OCI-LY7 (cell line): ENCODE measurements at regions not wholly inside any gene's neighbourhood (a gene's known extent, or its start where the extent isn't known, plus 50 kb on each side); places are given as distances from the start of the nearest gene placed in this dataset.

ENCODE experiments used
- BruUV-seq: library from RNA; stranded (reverse); fragments of 400-500 nt; replicated peaks from 2 replicates; lab custom pipeline; 2021; lab: Mats Ljungman, UMichigan
- CTCF ChIA-PET: fragments of 300-600 bp; sonication (Branson Sonifier 250); formaldehyde crosslinking; loops from one replicate; lab custom pipeline; 2022; ENCODE audit warnings: antibody characterized with exemption; ENCODE audit not compliant: unreplicated experiment; lab: Charles Lee
- POLR2A ChIA-PET: fragments of 300-600 bp; sonication (Branson Sonifier 250); formaldehyde crosslinking; loops from one replicate; lab custom pipeline; 2022; ENCODE audit warnings: antibody characterized with exemption; lab: Charles Lee
- DNase-seq: peaks from one replicate; pipeline ENCODE4 v3.0.0-alpha.2; 2015; ENCODE audit warnings: low spot score
- H2AFZ ChIP-seq: fragments of 200-600 bp; sonication (generic), shearing (Covaris generic); 2 replicates; pipeline ENCODE4 v1.6.1; 2014; ENCODE audit warnings: mild to moderate bottlenecking, antibody characterized with exemption, low read length, moderate library complexity
- H3K27ac ChIP-seq: fragments of 200-600 bp; sonication (generic); 2 replicates; pipeline ENCODE4 v1.5.1; 2014; ENCODE audit warnings: mixed run types, low read depth, mild to moderate bottlenecking, moderate library complexity, low read length, inconsistent platforms; ENCODE audit not compliant: poor library complexity, severe bottlenecking
- H3K36me3 ChIP-seq: fragments of 200-600 bp; sonication (generic); 2 replicates; pipeline ENCODE4 v1.6.1; 2014; ENCODE audit warnings: mild to moderate bottlenecking, antibody characterized with exemption, low read length, moderate library complexity, mixed read lengths; ENCODE audit not compliant: insufficient read depth
- H3K4me1 ChIP-seq: fragments of 200-600 bp; sonication (generic); 2 replicates; pipeline ENCODE4 v1.5.1; 2014; ENCODE audit warnings: mild to moderate bottlenecking, low read length; ENCODE audit not compliant: insufficient read depth, poor library complexity, severe bottlenecking
- H3K4me2 ChIP-seq: fragments of 200-600 bp; sonication (generic); 2 replicates; pipeline ENCODE4 v1.6.1; 2014; ENCODE audit warnings: mild to moderate bottlenecking, low read length
- H3K4me3 ChIP-seq: fragments of 200-600 bp; sonication (generic); 2 replicates; pipeline ENCODE4 v1.5.1; 2014; ENCODE audit warnings: mild to moderate bottlenecking, low read depth, low read length; ENCODE audit not compliant: poor library complexity, severe bottlenecking
- H3K79me2 ChIP-seq: fragments of 200-600 bp; sonication (generic); 2 replicates; pipeline ENCODE4 v1.6.1; 2016; ENCODE audit warnings: low read depth, mild to moderate bottlenecking, low read length, moderate library complexity, mixed read lengths; ENCODE audit not compliant: insufficient read depth
- H3K9me2 ChIP-seq: fragments of 200-600 bp; sonication (generic); 2 replicates; pipeline ENCODE4 v1.6.1; 2016; ENCODE audit warnings: mild to moderate bottlenecking, low read length, mixed read lengths; ENCODE audit not compliant: insufficient read depth
- H3K9me3 ChIP-seq: fragments of 200-600 bp; sonication (generic); 2 replicates; pipeline ENCODE4 v1.6.1; 2014; ENCODE audit warnings: mild to moderate bottlenecking, mixed run types, low read length, mixed read lengths
- H4K20me1 ChIP-seq: fragments of 200-600 bp; sonication (generic); 2 replicates; pipeline ENCODE4 v1.6.1; 2014; ENCODE audit warnings: mild to moderate bottlenecking, antibody characterized with exemption, low read length, moderate library complexity, mixed read lengths; ENCODE audit not compliant: insufficient read depth
- EZH2phosphoT487 ChIP-seq: fragments of 200-600 bp; sonication (generic); IDR thresholded peaks from 2 replicates; pipeline ENCODE4 v1.6.1; 2018; ENCODE audit warnings: low read depth, borderline replicate concordance, mild to moderate bottlenecking, mixed run types, antibody characterized with exemption, low read length, moderate library complexity, mixed read lengths
- intact Hi-C: fragments of 100-400 bp; cut with micrococcal nuclease; formaldehyde crosslinking; loops from one replicate; pipeline ENCODE4 v1.10.0; 2022; ENCODE audit not compliant: unreplicated experiment
- TF ChIP-seq, protein P1 (sequence below): fragments of 200-600 bp; sonication (generic); conservative IDR thresholded peaks from 2 replicates; pipeline ENCODE4 v1.5.1; 2014; ENCODE audit warnings: mild to moderate bottlenecking, antibody characterized with exemption, low read length, moderate library complexity, mixed read lengths

- CTCF ChIA-PET = no interaction called here
- Histone ChIP-seq H3K4me2 (no peak overlapping the region), H4K20me1 (no peaks in the 10 kb centered on the region), H3K4me1 (no peaks in the 10 kb centered on the region), H2AFZ (no peak overlapping the region), H3K9me2 (no peaks in the 10 kb centered on the region), H3K9me3 (no peaks in the 10 kb centered on the region), H3K27ac (no peak overlapping the region), H3K36me3 (no peaks in the 10 kb centered on the region), H3K4me3 (no peak overlapping the region), H3K79me2 (no peaks in the 10 kb centered on the region)
- no TSS peak for BruUV-seq
- DNase-seq = no peak
- POLR2A ChIA-PET = no interaction called here
- intact Hi-C loops = no loop called here
- no peak for TF ChIP-seq EZH2phosphoT487
- TF ChIP-seq, protein P1, sequence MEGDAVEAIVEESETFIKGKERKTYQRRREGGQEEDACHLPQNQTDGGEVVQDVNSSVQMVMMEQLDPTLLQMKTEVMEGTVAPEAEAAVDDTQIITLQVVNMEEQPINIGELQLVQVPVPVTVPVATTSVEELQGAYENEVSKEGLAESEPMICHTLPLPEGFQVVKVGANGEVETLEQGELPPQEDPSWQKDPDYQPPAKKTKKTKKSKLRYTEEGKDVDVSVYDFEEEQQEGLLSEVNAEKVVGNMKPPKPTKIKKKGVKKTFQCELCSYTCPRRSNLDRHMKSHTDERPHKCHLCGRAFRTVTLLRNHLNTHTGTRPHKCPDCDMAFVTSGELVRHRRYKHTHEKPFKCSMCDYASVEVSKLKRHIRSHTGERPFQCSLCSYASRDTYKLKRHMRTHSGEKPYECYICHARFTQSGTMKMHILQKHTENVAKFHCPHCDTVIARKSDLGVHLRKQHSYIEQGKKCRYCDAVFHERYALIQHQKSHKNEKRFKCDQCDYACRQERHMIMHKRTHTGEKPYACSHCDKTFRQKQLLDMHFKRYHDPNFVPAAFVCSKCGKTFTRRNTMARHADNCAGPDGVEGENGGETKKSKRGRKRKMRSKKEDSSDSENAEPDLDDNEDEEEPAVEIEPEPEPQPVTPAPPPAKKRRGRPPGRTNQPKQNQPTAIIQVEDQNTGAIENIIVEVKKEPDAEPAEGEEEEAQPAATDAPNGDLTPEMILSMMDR = no peak
Measured at GRCh38 chr5:163293836-163294235, 143.6 kb upstream of the CCNG1 start.

DNA sequence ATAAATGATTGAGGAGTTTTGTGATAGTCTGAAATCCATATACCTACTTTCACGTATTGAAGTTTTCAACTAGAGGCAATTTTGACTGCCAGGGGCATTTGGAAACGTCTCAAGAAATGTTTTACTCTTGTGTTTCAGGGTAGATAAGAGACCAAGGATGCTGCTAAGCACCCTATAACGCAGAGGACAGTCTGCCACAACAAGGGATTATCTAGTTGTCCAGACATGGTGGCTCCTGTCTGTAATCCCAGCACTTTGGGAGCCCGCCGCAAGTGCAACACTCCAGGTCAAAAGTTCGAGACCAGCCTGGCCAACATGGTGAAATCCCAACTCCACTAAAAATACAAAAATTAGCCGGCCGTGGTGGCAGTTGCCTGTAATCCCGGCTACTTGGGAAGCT is 133.7 kb upstream of the CCNG1 start:
- Histone ChIP-seq H3K36me3 (no peaks in the 10 kb centered on the region), H3K9me2 (no peaks in the 10 kb centered on the region), H3K4me3 (no peak overlapping the region), H3K9me3 (no peaks in the 10 kb centered on the region), H3K4me2 (no peak overlapping the region), H3K79me2 (no peaks in the 10 kb centered on the region), H3K27ac (no peak overlapping the region), H3K4me1 (no peaks in the 10 kb centered on the region), H2AFZ (no peak overlapping the region), H4K20me1 (no peaks in the 10 kb centered on the region)
- intact Hi-C loops = no loop called here
- no TSS peak for BruUV-seq
- DNase-seq = no peak
- CTCF ChIA-PET = no interaction called here
- no peak for TF ChIP-seq EZH2phosphoT487
- TF ChIP-seq, protein P1 = no peak
- POLR2A ChIA-PET = interaction anchor here (0.7 kb wide), 1 partner anchor 69 kb away, joined by 4 read pairs; no protein-coding TSS in a partner anchor

DNA sequence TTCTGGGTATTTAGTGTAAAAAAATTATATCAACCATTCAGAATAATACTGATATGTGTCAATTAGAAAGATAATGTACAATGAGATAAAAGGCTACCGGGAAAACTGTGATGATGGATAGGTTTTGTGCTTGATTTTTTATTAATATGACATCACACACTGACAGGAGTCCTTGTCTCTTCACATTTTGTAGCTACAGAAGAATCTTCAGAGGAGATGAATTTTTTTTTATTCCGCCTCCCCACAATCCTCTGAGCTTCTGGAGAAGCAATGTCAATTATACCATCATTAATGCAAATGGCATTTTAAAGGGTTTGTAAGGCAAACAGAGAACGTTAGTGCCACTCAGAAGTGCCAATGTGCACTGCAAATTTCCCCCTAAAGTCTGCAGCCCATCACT is 131.7 kb upstream of the CCNG1 start:
- BruUV-seq = no TSS peak
- CTCF ChIA-PET = interaction anchor here (1.2 kb wide), 1 partner anchor 103 kb away, joined by 6 read pairs; no protein-coding TSS in a partner anchor
- intact Hi-C loops = loop anchor here (2.0 kb wide), 1 partner anchor 103 kb away; no protein-coding TSS in a partner anchor

More for the DNA sequence above, 131.7 kb upstream of the CCNG1 start:
- no peak for DNase-seq
- no peak overlapping the region for H3K27ac ChIP-seq
- H3K79me2 ChIP-seq = no peaks in the 10 kb centered on the region
- no peaks in the 10 kb centered on the region for H3K9me2 ChIP-seq
- H3K36me3 ChIP-seq = no peaks in the 10 kb centered on the region
- TF ChIP-seq EZH2phosphoT487 = no peak
- TF ChIP-seq, protein P1 = no peak
- H3K4me2 ChIP-seq = no peak overlapping the region
- no peak overlapping the region for H3K4me3 ChIP-seq
- no peak overlapping the region for H2AFZ ChIP-seq
- no peaks in the 10 kb centered on the region for H4K20me1 ChIP-seq
- POLR2A ChIA-PET = no interaction called here
- H3K4me1 ChIP-seq = no peaks in the 10 kb centered on the region
- no peaks in the 10 kb centered on the region for H3K9me3 ChIP-seq
